ENCODE measurements at regions not wholly inside any gene's neighbourhood (a gene's known extent, or its start where the extent isn't known, plus 50 kb on each side); places are given as distances from the start of the nearest gene placed in this dataset.
A peak's percentile ranks its signal among the peaks of the same experiment; 100 is the strongest.
"Not testable (repeated sequence)": the region's sequence is repeated elsewhere in the genome, so short reads cannot be mapped to it uniquely, and the experiment has no call there.

DNA sequence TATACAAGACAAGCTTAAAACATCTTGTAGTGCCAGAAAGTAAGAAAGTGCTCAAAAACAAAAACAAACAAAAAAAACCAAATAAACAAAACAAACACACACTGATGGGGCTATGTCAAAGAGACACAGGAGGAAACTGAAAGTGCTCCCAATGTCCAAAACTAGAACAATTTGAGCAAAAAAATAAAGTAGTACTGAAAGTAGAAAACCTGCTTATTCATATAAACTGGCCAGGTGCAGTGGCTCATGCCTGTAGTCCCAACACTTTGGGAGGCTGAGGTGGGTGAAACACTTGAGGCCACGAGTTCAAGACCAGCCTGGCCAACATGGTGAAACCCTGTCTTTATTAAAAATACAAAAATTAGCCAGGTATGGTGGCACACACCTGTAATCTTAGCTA lies 129.9 kb downstream of the GLUL start:
- H3K27ac Mint-ChIP-seq: no peak overlapping the region
- H3K4me1 Mint-ChIP-seq: peaks cover 25% of the 10 kb centered on the region
- no peaks in the 10 kb centered on the region for H3K9me3 Mint-ChIP-seq
- DNase-seq: no peak
- no peaks in the 10 kb centered on the region for H3K27me3 Mint-ChIP-seq
- H3K36me3 Mint-ChIP-seq: no peaks in the 10 kb centered on the region
- CTCF ChIA-PET: no interaction called here
- H3K4me3 Mint-ChIP-seq: no peak overlapping the region

DNA sequence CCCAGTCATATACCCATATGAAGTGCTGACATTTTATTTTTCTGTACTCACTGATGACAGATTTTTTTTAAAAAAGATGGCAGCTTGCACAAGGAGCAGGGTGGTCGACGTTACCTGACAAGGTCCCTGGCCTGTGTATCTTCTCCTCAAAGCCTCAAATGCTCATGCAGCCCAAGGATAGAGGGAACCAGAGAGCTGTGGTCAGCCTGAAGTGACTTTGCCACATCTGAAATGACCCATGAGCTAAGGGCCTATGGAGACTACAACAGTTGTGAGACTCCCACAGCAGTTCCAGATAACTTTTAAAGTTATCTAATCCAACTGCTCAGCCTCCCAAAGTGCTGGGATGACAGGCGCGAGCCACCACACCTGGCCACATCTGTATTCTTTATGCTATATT lies 131.1 kb downstream of the GLUL start:
- no peak overlapping the region for H3K27ac Mint-ChIP-seq
- H3K4me3 Mint-ChIP-seq: no peak overlapping the region
- CTCF ChIA-PET: interaction anchor here (0.9 to 2.0 kb wide), 2 partner anchors 41 to 117 kb away, joined by 3 to 4 read pairs; no protein-coding TSS in a partner anchor
- DNase-seq: no peak
- no peaks in the 10 kb centered on the region for H3K36me3 Mint-ChIP-seq
- no peaks in the 10 kb centered on the region for H3K9me3 Mint-ChIP-seq
- peaks cover 25% of the 10 kb centered on the region for H3K4me1 Mint-ChIP-seq
- no peaks in the 10 kb centered on the region for H3K27me3 Mint-ChIP-seq

DNA sequence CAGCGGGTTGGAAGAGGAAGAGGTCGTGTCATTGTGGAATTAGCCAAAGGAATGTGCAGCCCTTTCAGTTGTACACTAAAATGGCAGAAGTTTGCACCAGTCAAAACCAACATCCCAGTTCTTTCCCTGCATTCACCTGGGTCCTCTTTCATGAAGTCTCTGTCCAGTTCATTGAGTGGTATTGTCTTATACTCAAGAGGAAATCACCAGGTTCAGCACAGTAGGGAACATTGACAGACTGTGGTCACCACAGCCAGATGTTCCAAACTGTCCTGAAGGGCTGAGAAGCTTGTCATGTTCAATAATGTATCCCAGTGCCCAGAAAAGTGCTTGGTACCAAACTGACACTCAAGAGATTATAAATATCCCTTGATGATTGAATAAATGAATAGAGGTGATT lies 131.6 kb downstream of the GLUL start:
- DNase-seq: no peak
- H3K4me3 Mint-ChIP-seq: no peak overlapping the region
- CTCF ChIA-PET: interaction anchor here (0.9 to 2.8 kb wide), 3 partner anchors 41 to 117 kb away, joined by 3 to 13 read pairs (median 4); no protein-coding TSS in a partner anchor
- H3K36me3 Mint-ChIP-seq: no peaks in the 10 kb centered on the region
- H3K27me3 Mint-ChIP-seq: no peaks in the 10 kb centered on the region
- H3K4me1 Mint-ChIP-seq: peaks cover 25% of the 10 kb centered on the region
- H3K27ac Mint-ChIP-seq: peak overlapping the region; percentile 91
- no peaks in the 10 kb centered on the region for H3K9me3 Mint-ChIP-seq

DNA sequence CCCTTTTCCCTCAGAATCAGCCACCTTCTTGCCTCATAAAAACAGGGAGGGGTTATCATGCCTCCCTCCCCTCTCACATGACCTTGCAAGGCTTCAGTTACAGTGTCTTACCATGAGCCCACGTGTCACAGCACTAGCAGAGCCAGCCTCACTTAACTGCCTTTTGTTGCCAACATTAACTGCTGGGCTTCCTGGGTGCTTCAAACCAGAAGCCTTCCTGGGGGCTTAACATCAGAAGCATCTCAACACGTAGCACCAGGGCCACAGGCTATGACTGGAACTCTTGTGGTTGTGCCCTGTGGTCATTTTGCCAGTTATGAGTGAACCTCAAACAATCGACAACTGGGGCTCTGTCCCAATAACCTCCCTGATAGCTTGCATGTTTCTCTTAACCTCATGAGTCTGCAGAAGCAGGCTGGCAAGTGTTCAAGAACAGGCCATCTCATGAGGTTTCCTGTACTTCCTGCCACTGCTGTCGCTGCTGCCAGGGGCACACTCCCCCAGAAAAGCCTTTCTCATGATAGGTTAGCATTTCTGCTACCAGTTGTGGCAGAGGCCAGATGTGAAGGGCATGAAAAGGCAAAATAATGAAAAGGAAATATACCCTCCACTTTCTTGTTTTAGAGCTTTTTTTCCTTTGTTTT lies 132.2 kb downstream of the GLUL start:
- Mint-ChIP-seq H3K27me3 (no peaks in the 10 kb centered on the region), H3K4me1 (peaks cover 25% of the 10 kb centered on the region), H3K36me3 (no peaks in the 10 kb centered on the region), H3K9me3 (no peaks in the 10 kb centered on the region), H3K27ac (peak overlapping the region; percentile 91), H3K4me3 (peak overlapping the region; percentile 8)
- DNase-seq: peak; percentile 64
- CTCF ChIA-PET: interaction anchor here (2.0 to 2.8 kb wide), 2 partner anchors 42 to 116 kb away, joined by 4 to 13 read pairs; no protein-coding TSS in a partner anchor

DNA sequence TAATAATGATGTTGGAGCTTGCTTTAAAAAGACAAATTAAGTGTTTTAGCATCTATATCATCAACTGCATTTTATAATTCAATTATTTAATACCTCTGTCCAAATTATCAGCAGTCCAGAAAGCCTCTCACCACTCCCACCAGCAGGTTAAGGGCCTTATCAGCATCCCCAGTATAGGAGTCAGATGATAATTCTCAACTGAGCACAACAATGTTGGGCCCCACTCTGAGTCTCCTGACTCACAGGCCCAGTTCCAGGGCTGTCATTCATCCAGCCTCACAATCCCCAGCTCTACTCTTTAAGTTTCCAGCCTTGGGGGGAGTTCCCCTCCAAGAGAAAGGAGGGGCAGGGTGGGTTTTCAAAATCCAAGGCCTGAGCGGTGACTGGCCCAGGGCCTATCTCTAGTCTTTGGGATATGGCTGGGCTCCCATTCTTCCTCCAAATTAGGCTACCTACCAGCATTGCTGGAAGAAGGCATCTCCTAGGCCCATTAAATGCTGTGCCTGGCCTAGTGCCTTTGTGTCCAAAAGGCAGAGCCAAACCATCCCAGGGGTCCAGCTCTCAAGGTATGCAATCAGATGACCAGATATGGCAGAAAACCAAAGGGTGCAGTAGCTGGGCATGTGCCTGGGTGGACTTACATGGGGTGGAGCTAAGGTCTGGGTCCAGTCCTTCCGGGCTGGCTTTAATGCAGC lies 134.1 kb downstream of the GLUL start:
- no peak for DNase-seq
- Mint-ChIP-seq H3K36me3 (no peaks in the 10 kb centered on the region), H3K9me3 (no peaks in the 10 kb centered on the region), H3K4me3 (no peak overlapping the region), H3K27ac (no peak overlapping the region), H3K27me3 (no peaks in the 10 kb centered on the region), H3K4me1 (peaks cover 25% of the 10 kb centered on the region)
- CTCF ChIA-PET: interaction anchor here (0.6 to 2.8 kb wide), 2 partner anchors 114 to 774 kb away, joined by 3 to 13 read pairs; partner anchors contain the start of gene CACNA1E

DNA sequence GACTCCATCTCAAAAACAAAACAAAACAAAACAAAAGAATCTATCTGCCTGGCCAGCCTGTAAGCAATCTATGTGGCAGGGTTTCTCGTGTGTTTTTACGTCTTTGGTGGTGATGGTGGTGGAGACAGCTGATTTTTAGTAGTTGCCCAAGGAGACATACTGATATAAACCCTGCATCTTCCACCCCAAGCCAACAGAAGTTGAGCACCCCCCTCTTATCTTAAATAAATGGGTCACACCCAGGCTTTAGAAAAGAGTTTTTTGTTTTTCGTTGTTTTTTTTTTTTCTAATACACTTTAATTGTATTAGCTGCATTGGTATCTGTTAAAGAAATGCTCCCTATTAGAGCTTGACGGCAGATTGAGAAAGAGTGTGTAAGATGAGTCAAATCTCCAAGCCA lies 134.7 kb downstream of the GLUL start:
- Mint-ChIP-seq H3K4me1 (peaks cover 21% of the 10 kb centered on the region), H3K27ac (no peak overlapping the region), H3K9me3 (no peaks in the 10 kb centered on the region), H3K4me3 (no peak overlapping the region), H3K36me3 (no peaks in the 10 kb centered on the region), H3K27me3 (no peaks in the 10 kb centered on the region)
- DNase-seq: no peak
- CTCF ChIA-PET: interaction anchor here (0.6 kb wide), 1 partner anchor 773 kb away, joined by 3 read pairs; the partner anchor contains the start of gene CACNA1E

DNA sequence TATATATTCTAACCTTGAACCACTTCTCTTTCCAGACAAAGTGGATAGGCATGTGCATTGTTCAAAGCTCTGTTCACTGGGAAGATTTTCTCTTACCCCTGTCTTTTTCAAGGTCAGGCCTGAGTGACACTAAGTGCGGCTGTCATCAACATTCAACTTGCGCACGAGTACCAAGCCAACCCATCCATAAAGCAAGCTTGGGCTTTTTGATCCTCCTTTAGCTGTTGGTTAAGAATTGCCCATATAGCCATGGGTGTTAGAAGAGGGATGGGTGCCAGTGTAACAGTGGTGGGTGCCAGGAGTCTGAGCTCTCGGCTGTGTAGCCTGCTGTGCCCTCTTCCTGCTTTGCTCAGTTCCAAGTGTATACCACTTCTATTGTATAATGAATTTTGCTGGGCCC lies 136.1 kb downstream of the GLUL start:
- Mint-ChIP-seq H3K36me3 (no peaks in the 10 kb centered on the region), H3K27ac (no peak overlapping the region), H3K9me3 (no peaks in the 10 kb centered on the region), H3K4me1 (peaks cover 16% of the 10 kb centered on the region), H3K27me3 (no peaks in the 10 kb centered on the region), H3K4me3 (no peak overlapping the region)
- DNase-seq: no peak
- CTCF ChIA-PET: no interaction called here

DNA sequence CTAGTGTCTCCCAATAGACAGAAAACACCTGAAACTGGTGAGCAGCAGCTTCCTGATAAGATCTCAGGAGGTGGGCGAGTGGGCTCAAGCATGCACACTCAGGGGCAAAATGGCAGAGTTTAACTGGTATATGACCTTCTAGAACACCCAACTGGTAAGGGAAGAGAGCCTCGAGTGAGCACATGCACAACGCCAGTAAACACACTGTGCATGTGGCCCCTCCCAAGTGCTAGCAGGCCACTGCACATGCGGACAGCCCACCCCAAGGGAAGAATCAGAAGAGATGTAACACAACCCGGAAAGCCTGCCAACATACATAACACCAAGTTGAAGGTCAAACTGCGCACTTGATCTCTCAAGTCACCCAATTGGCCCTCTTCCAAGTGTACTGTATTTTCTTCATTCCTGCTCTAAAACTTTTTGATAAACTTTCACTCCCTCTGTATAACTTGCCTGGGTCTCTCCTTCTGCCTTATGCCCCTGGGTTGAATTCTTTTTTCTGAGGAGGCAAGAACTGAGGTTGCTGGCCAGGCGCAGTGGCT lies 138.2 kb downstream of the GLUL start:
- Mint-ChIP-seq H3K27me3 (no peaks in the 10 kb centered on the region), H3K36me3 (no peaks in the 10 kb centered on the region), H3K27ac (no peak overlapping the region), H3K9me3 (no peaks in the 10 kb centered on the region), H3K4me3 (no peak overlapping the region), H3K4me1 (peaks cover 10% of the 10 kb centered on the region)
- no peak for DNase-seq
- CTCF ChIA-PET: no interaction called here

DNA sequence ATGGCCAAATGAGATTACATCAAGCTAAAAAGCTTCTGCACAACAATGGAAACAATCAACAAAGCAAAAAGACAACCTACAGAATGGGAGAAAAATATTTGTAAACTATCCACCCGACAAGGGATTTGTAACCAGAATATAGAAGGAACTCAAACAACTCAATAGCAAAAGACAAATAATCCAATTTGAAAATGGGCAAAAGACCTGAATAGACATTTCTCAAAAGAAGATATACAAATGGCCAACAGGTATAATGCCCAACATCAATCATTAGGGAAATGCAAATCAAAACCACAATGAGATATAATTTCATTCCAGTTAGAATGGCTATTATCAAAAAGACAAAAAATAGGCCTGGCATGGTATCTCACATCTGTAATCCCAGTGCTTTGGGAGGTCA lies 140.0 kb downstream of the GLUL start:
- CTCF ChIA-PET: interaction anchor here (1.5 kb wide), 1 partner anchor 108 kb away, joined by 3 read pairs; no protein-coding TSS in a partner anchor

DNA sequence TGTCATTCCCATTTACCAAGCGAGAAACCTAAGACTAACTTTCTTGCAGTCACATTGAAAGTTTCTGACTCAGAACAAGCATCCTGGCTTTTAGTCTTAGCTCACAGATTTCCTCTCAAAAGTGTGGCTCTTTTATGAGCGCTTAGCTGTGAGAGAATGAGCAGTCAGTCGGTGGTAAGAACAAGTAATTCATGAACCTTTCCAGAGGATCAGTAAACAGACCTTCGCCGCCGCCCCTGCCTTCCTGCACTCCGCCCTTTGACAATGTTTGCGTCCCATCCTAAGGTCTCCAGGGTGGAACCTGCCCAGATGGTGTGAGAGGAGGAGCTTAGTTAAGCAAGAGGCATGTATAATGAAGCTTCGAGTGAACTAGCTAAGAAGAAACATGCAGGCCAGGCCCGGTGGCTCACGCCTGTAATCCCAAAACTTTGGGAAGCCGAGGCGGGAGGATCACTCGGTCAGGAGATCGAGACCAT lies 142.4 kb downstream of the GLUL start:
- peaks cover 14% of the 10 kb centered on the region for H3K4me1 Mint-ChIP-seq
- H3K27me3 Mint-ChIP-seq: no peaks in the 10 kb centered on the region
- CTCF ChIA-PET: interaction anchor here (0.7 to 3.1 kb wide), 4 partner anchors 51 to 171 kb away, joined by 3 to 21 read pairs (median 6); no protein-coding TSS in a partner anchor
- H3K27ac Mint-ChIP-seq: no peak overlapping the region
- H3K4me3 Mint-ChIP-seq: no peak overlapping the region
- no peak for DNase-seq
- H3K9me3 Mint-ChIP-seq: no peaks in the 10 kb centered on the region
- no peaks in the 10 kb centered on the region for H3K36me3 Mint-ChIP-seq

More for the DNA sequence above, 140.0 kb downstream of the GLUL start:
- no peaks in the 10 kb centered on the region for H3K36me3 Mint-ChIP-seq
- H3K9me3 Mint-ChIP-seq: no peaks in the 10 kb centered on the region
- H3K4me1 Mint-ChIP-seq: peaks cover 14% of the 10 kb centered on the region
- H3K4me3 Mint-ChIP-seq: no peak overlapping the region
- DNase-seq: no peak
- H3K27ac Mint-ChIP-seq: no peak overlapping the region
- H3K27me3 Mint-ChIP-seq: no peaks in the 10 kb centered on the region

DNA sequence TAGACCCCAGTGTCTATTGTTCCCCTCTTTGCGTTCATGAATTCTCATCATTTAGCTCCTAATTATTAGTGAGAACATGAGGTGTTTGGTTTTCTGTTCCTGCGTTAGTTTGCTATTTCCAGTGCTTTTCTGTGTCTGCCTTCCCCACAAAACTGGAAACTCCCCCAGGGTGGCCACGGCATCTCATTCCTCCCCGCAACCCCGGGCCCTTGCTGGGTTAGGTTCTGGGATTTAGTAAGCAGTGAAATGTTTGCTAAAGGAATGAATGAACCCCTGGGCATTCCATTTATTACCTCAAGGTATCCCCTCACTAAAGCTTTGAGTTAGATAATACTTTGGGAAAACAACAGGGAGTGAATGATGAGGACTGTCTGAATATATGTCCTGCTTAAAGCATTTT lies 142.9 kb downstream of the GLUL start:
- no peaks in the 10 kb centered on the region for H3K27me3 Mint-ChIP-seq
- no peaks in the 10 kb centered on the region for H3K36me3 Mint-ChIP-seq
- no peak for DNase-seq
- H3K4me3 Mint-ChIP-seq: no peak overlapping the region
- no peak overlapping the region for H3K27ac Mint-ChIP-seq
- H3K4me1 Mint-ChIP-seq: peaks cover 14% of the 10 kb centered on the region
- CTCF ChIA-PET: interaction anchor here (0.7 to 3.1 kb wide), 4 partner anchors 51 to 170 kb away, joined by 3 to 21 read pairs (median 6); no protein-coding TSS in a partner anchor
- H3K9me3 Mint-ChIP-seq: no peaks in the 10 kb centered on the region

DNA sequence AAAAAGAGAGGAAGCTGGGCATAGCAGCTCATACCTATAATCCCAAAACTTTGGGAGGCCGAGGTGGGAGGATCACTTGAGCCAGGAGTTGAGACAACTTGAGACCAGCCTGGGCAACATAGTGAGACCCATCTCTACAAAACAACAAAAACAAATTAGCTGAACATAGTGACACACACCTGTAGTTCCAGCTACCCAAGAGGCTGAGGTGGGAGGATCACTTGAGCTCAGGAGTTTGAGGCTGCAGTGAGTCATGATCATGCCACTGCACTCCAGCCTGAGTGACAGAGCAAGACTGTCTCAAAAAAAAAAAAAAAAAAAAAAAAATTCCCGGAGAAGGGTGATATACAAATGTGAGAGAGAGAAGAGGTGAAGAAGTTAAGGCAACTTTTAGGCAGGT lies 143.8 kb downstream of the GLUL start:
- not testable (repeated sequence) for H3K36me3 Mint-ChIP-seq, H3K4me3 Mint-ChIP-seq, DNase-seq, H3K9me3 Mint-ChIP-seq, H3K27ac Mint-ChIP-seq, H3K27me3 Mint-ChIP-seq
- peaks cover 14% of the 10 kb centered on the region for H3K4me1 Mint-ChIP-seq
- CTCF ChIA-PET: interaction anchor here (3.1 kb wide), 1 partner anchor 104 kb away, joined by 21 read pairs; no protein-coding TSS in a partner anchor

DNA sequence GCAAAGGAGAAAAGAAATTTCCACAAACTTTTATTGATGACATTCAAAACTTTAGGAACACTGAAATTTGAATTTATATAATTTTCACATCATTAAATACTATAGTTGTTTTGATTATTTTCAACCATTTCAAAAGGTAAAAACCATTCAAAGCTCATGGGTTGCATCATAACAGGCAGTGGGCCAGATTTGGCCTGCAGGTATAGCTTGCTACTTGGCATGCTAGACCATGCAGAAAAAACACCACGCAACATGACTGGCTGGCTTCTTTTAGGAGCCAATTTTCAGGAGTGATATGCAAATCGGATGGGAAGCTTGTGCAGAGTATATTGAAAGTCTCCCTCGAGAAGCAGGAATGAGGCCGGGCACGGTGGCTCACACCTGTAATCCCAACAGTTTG lies 144.8 kb downstream of the GLUL start:
- no peak overlapping the region for H3K27ac Mint-ChIP-seq
- CTCF ChIA-PET: interaction anchor here (3.1 kb wide), 1 partner anchor 103 kb away, joined by 21 read pairs; no protein-coding TSS in a partner anchor
- no peaks in the 10 kb centered on the region for H3K9me3 Mint-ChIP-seq
- H3K27me3 Mint-ChIP-seq: peaks cover 4% of the 10 kb centered on the region
- peaks cover 14% of the 10 kb centered on the region for H3K4me1 Mint-ChIP-seq
- DNase-seq: no peak
- H3K4me3 Mint-ChIP-seq: no peak overlapping the region
- no peaks in the 10 kb centered on the region for H3K36me3 Mint-ChIP-seq

DNA sequence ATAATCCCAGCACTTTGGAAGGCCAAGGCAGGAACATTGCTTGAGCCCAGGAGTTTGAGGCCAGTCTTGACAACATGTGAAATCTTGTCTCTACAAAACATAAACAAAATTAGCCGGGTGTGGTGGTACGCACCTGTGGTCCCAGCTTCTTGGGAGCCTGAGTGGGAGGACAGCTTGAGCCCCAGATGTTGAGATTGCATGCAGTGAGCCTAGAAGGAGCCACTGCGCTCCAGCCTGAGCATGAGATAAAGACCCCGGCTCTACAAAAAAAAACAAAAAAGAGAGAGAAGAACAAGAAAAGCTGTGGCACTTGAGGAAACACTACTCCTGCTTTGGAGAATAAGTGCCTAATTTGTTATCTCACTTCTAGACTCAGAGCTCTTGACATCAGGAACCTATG lies 146.6 kb downstream of the GLUL start:
- CTCF ChIA-PET: interaction anchor here (1.6 kb wide), 1 partner anchor 18 kb away, joined by 3 read pairs; no protein-coding TSS in a partner anchor
- H3K27me3 Mint-ChIP-seq: peaks cover 4% of the 10 kb centered on the region
- no peaks in the 10 kb centered on the region for H3K36me3 Mint-ChIP-seq
- no peak for DNase-seq
- no peak overlapping the region for H3K4me3 Mint-ChIP-seq
- H3K27ac Mint-ChIP-seq: no peak overlapping the region
- H3K4me1 Mint-ChIP-seq: peaks cover 13% of the 10 kb centered on the region
- H3K9me3 Mint-ChIP-seq: no peaks in the 10 kb centered on the region

Data from activated naive CD4-positive, alpha-beta T cell treated with anti-CD3 and anti-CD28 coated beads, Interleukin-2, amount 10 ng/mL, durations not matched to agents 7 days and 5 days (primary cell).